IMR-90 (cell line): ENCODE measurements at regions not wholly inside any gene's neighbourhood (a gene's known extent, or its start where the extent isn't known, plus 50 kb on each side); places are given as distances from the start of the nearest gene placed in this dataset.

Source experiments
- ATAC-seq: fragments of 200-7000 bp; cut with Tn5 transposase; 2 replicates; pipeline ENCODE4 v1.9.1; 2020; ENCODE audit warnings: low read depth, mild to moderate bottlenecking, moderate library complexity
- BruUV-seq: library from RNA; stranded (reverse); fragments of 400-500 nt; replicated peaks from 2 replicates; lab custom pipeline; 2021; lab: Mats Ljungman, UMichigan
- CTCF ChIA-PET: fragments of 300-600 bp; formaldehyde crosslinking; extraction: SDS; loops from one replicate; lab custom pipeline; 2021; ENCODE audit warnings: antibody characterized with exemption; lab: Yijun Ruan, JAX
- POLR2A ChIA-PET: fragments of 300-600 bp; sonication (Branson Sonifier 250); formaldehyde crosslinking; loops from one replicate; lab custom pipeline; 2022; ENCODE audit warnings: antibody characterized with exemption; ENCODE audit not compliant: unreplicated experiment; lab: Charles Lee
- DNase-seq: peaks from one replicate; pipeline ENCODE4 v3.0.0; 2013
- H2AFZ ChIP-seq: replicated peaks from 2 replicates; pipeline ENCODE3; 2013; ENCODE audit warnings: low read length, mild to moderate bottlenecking; ENCODE audit not compliant: poor library complexity
- H2AK5ac ChIP-seq: 2 replicates; pipeline ENCODE4 v1.6.1; 2013; ENCODE audit warnings: low read depth, low read length, inconsistent platforms
- H2AK9ac ChIP-seq: replicated peaks from 2 replicates; pipeline ENCODE3; 2013; ENCODE audit warnings: mild to moderate bottlenecking, low read depth, low read length, moderate library complexity; ENCODE audit not compliant: poor library complexity
- H2BK120ac ChIP-seq: 2 replicates; pipeline ENCODE4 v1.6.1; 2013; ENCODE audit warnings: low read depth, low read length, inconsistent platforms
- H2BK15ac ChIP-seq: 3 replicates; pipeline ENCODE4 v1.6.1; 2013; ENCODE audit warnings: low read depth, low read length, inconsistent platforms
- H2BK20ac ChIP-seq: 2 replicates; pipeline ENCODE4 v1.6.1; 2013; ENCODE audit warnings: low read depth, mild to moderate bottlenecking, inconsistent platforms, low read length, moderate library complexity
- H2BK5ac ChIP-seq: 2 replicates; pipeline ENCODE4 v1.6.1; 2013; ENCODE audit warnings: mild to moderate bottlenecking, low read depth, low read length, inconsistent platforms; ENCODE audit not compliant: poor library complexity, severe bottlenecking
- H3K14ac ChIP-seq: replicated peaks from 2 replicates; pipeline ENCODE4 v1.6.1; 2013; ENCODE audit warnings: low read depth, low read length, inconsistent platforms
- H3K18ac ChIP-seq: 2 replicates; pipeline ENCODE4 v1.6.1; 2013; ENCODE audit warnings: low read depth, low read length, control low read depth
- H3K23ac ChIP-seq: 2 replicates; pipeline ENCODE4 v1.6.1; 2013; ENCODE audit warnings: low read depth, low read length, inconsistent platforms
- H3K27ac ChIP-seq: 2 replicates; pipeline ENCODE4 v1.5.1; 2013; ENCODE audit warnings: mild to moderate bottlenecking, control low read depth, low read length; ENCODE audit not compliant: insufficient read depth
- H3K27me3 ChIP-seq: 2 replicates; pipeline ENCODE4 v1.6.1; 2013; ENCODE audit warnings: low read length; ENCODE audit not compliant: control insufficient read depth, insufficient read depth
- H3K36me3 ChIP-seq: 2 replicates; pipeline ENCODE4 v1.6.1; 2013; ENCODE audit warnings: low read length, mixed read lengths; ENCODE audit not compliant: control insufficient read depth, insufficient read depth
- H3K4ac ChIP-seq: 2 replicates; pipeline ENCODE4 v1.6.1; 2013; ENCODE audit warnings: low read depth, low read length, inconsistent platforms
- H3K4me1 ChIP-seq: 2 replicates; pipeline ENCODE4 v1.6.1; 2013; ENCODE audit warnings: low read length, mixed read lengths; ENCODE audit not compliant: control insufficient read depth, insufficient read depth
- H3K4me2 ChIP-seq: 2 replicates; pipeline ENCODE4 v1.6.1; 2013; ENCODE audit warnings: low read depth, mild to moderate bottlenecking, control low read depth, low read length, moderate library complexity
- H3K4me3 ChIP-seq: 2 replicates; pipeline ENCODE4 v1.5.1; 2013; ENCODE audit warnings: low read depth, mild to moderate bottlenecking, control low read depth, low read length, moderate library complexity; ENCODE audit not compliant: insufficient read depth
- H3K56ac ChIP-seq: 2 replicates; pipeline ENCODE4 v1.6.1; 2013; ENCODE audit warnings: low read length, inconsistent platforms; ENCODE audit not compliant: insufficient read depth; ENCODE audit errors: extremely low read depth
- H3K79me1 ChIP-seq, 2 experiments: 2 replicates each; pipeline ENCODE4 v1.6.1; 2013; ENCODE audit warnings: low read length in 2 of 2, inconsistent platforms in 1 of 2, low read depth in 1 of 2
- H3K9ac ChIP-seq: 2 replicates; pipeline ENCODE4 v1.6.1; 2013; ENCODE audit warnings: low read depth, low read length, control low read depth
- H3K9me1 ChIP-seq: 2 replicates; pipeline ENCODE4 v1.6.1; 2013; ENCODE audit warnings: low read length, inconsistent platforms; ENCODE audit not compliant: insufficient read depth
- H3K9me3 ChIP-seq: 2 replicates; pipeline ENCODE4 v1.6.1; 2013; ENCODE audit warnings: low read length; ENCODE audit not compliant: control insufficient read depth, insufficient read depth
- H4K20me1 ChIP-seq: 2 replicates; pipeline ENCODE4 v1.6.1; 2013; ENCODE audit warnings: low read length, inconsistent platforms; ENCODE audit not compliant: insufficient read depth
- H4K5ac ChIP-seq: 2 replicates; pipeline ENCODE4 v1.6.1; 2013; ENCODE audit warnings: mild to moderate bottlenecking, low read depth, low read length, control low read depth
- H4K8ac ChIP-seq, 2 experiments: 2 replicates each; pipeline ENCODE4 v1.6.1; 2013; ENCODE audit warnings: low read depth in 2 of 2, low read length in 2 of 2, control low read depth in 1 of 2, inconsistent platforms in 1 of 2
- H4K91ac ChIP-seq: 2 replicates; pipeline ENCODE4 v1.6.1; 2013; ENCODE audit warnings: low read depth, low read length, inconsistent platforms; ENCODE audit not compliant: insufficient read depth
- BHLHE40 ChIP-seq: fragments of 150-350 bp; IDR thresholded peaks from 2 replicates; pipeline ENCODE4 v1.6.1; 2016; ENCODE audit warnings: mild to moderate bottlenecking, low read depth, low read length
- CEBPB ChIP-seq: IDR thresholded peaks from 2 replicates; pipeline ENCODE4 v1.6.1; 2012; ENCODE audit warnings: low read depth, low read length, improper control_type of control experiment
- CHD1 ChIP-seq: IDR thresholded peaks from 2 replicates; pipeline ENCODE4 v1.6.1; 2012; ENCODE audit warnings: low read depth, low read length, improper control_type of control experiment
- FOS ChIP-seq: fragments of 150-350 bp; IDR thresholded peaks from 2 replicates; pipeline ENCODE4 v1.6.1; 2016; ENCODE audit warnings: low read depth, low read length
- MAFK ChIP-seq: IDR thresholded peaks from 2 replicates; pipeline ENCODE4 v1.6.1; 2012; ENCODE audit warnings: low read depth, low read length, improper control_type of control experiment
- MAZ ChIP-seq: IDR thresholded peaks from 2 replicates; pipeline ENCODE4 v1.6.1; 2012; ENCODE audit warnings: low read depth, mild to moderate bottlenecking, low read length, improper control_type of control experiment, moderate library complexity, borderline replicate concordance
- MXI1 ChIP-seq: IDR thresholded peaks from 2 replicates; pipeline ENCODE4 v1.6.1; 2012; ENCODE audit warnings: low read depth, mild to moderate bottlenecking, low read length, moderate library complexity, borderline replicate concordance
- NFE2L2 ChIP-seq: fragments of 150-350 bp; IDR thresholded peaks from 2 replicates; pipeline ENCODE4 v1.6.1; 2016; ENCODE audit warnings: low read depth, mild to moderate bottlenecking, low read length
- POLR2A ChIP-seq: IDR thresholded peaks from 2 replicates; pipeline ENCODE4 v1.6.1; 2012; ENCODE audit warnings: mild to moderate bottlenecking, low read depth, low read length
- RAD21 ChIP-seq: IDR thresholded peaks from 2 replicates; pipeline ENCODE4 v1.6.1; 2012; ENCODE audit warnings: low read length, improper control_type of control experiment
- RCOR1 ChIP-seq: IDR thresholded peaks from 2 replicates; pipeline ENCODE4 v1.6.1; 2012; ENCODE audit warnings: mild to moderate bottlenecking, low read length, improper control_type of control experiment; ENCODE audit not compliant: insufficient replicate concordance
- RFX5 ChIP-seq: IDR thresholded peaks from 2 replicates; pipeline ENCODE4 v1.8.0; 2012; ENCODE audit warnings: low read depth, mild to moderate bottlenecking, low read length, moderate library complexity
- SMC3 ChIP-seq: fragments of 150-350 bp; IDR thresholded peaks from 2 replicates; pipeline ENCODE4 v1.6.1; 2016; ENCODE audit warnings: low read depth, mild to moderate bottlenecking, antibody characterized with exemption, low read length, moderate library complexity
- WGBS, 2 experiments: methylation state at CpG; one replicate each; pipeline versions ENCODE4 v1.1.5 to v1.1.7; 2013; ENCODE audit warnings: missing lambda C conversion rate in 2 of 2; ENCODE audit not compliant: insufficient read length in 1 of 2; ENCODE audit errors: extremely low coverage in 2 of 2; 5-methylcytosine and 5-hydroxymethylcytosine counted together
- dilution Hi-C: fragments of 300-500 bp; cut with HindIII; formaldehyde crosslinking; loops from one replicate; pipeline ENCODE4 v1.14.3; 2018; ENCODE audit warnings: low sequenced_read_pairs; ENCODE audit not compliant: unreplicated experiment
- in situ Hi-C: fragments of 300-500 bp; cut with MboI; formaldehyde crosslinking; loops from 3 replicates; pipeline ENCODE4 v1.14.3; 2019; ENCODE audit warnings: low sequenced_read_pairs, inconsistent platforms, mixed read lengths
- intact Hi-C: fragments of 100-400 bp; cut with micrococcal nuclease; formaldehyde crosslinking; loops from 2 replicates; pipeline ENCODE4 v1.10.0; 2022
- TF ChIP-seq, protein P1 (sequence below): fragments of 150-350 bp; IDR thresholded peaks from 2 replicates; pipeline ENCODE4 v1.6.1; 2016; ENCODE audit warnings: low read depth, mild to moderate bottlenecking, low read length, moderate library complexity, borderline replicate concordance
- TF ChIP-seq, protein P2 (sequence below): fragments of 150-350 bp; IDR thresholded peaks from 2 replicates; pipeline ENCODE4 v1.6.1; 2017; ENCODE audit warnings: mild to moderate bottlenecking, antibody characterized with exemption, low read length, low read depth
- TF ChIP-seq, protein P3 (sequence below): conservative IDR thresholded peaks from 2 replicates; pipeline ENCODE4 v1.5.1; 2012; ENCODE audit warnings: mild to moderate bottlenecking, low read depth, low read length, improper control_type of control experiment

DNA sequence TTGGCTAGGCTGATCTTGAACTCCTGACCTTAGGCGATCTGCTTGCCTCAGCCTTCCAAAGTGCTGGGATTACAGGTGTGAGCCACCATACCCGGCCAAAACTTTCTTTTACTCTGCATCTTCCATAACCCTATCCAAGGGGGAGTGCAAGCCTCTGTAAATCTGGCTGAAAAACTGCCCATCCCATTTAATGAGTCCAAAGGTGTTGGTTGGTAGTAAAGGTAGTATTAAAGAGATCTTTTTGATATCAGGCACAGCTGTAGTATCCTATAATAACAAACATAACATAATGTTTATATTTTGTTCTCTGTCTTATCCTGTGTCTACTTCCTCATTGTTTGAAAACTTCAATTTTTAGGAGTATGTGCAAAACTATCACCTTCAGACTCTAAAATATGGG, 559.8 kb upstream of the ATXN8OS start:
- CTCF ChIA-PET = no interaction called here
- Histone ChIP-seq H2AK5ac (no peak overlapping the region), H3K4me2 (no peak overlapping the region), H2BK15ac (no peak overlapping the region), H3K9me3 (peaks cover 7% of the 10 kb centered on the region), H3K36me3 (no peaks in the 10 kb centered on the region), H3K23ac (no peak overlapping the region), H4K20me1 (no peaks in the 10 kb centered on the region), H3K27ac (no peak overlapping the region), H3K27me3 (no peaks in the 10 kb centered on the region), H4K8ac (no peak overlapping the region), H2AK9ac (no peak overlapping the region), H3K4ac (no peak overlapping the region), H3K4me3 (no peak overlapping the region), H2AFZ (no peak overlapping the region), H2BK5ac (no peak overlapping the region), H3K79me1 (no peaks in the 10 kb centered on the region), H3K56ac (no peak overlapping the region), H3K9me1 (no peaks in the 10 kb centered on the region), H3K9ac (no peak overlapping the region), H4K91ac (no peak overlapping the region), H2BK20ac (no peak overlapping the region), H3K14ac (no peak overlapping the region), H4K5ac (no peak overlapping the region), H3K18ac (no peak overlapping the region), H2BK120ac (no peak overlapping the region), H3K4me1 (no peaks in the 10 kb centered on the region)
- dilution Hi-C loops (no loop called here), in situ Hi-C loops (no loop called here), intact Hi-C loops (no loop called here)
- no peak for ATAC-seq
- BruUV-seq = no TSS peak
- TF ChIP-seq RFX5 (no peak), POLR2A (no peak), RCOR1 (no peak), RAD21 (no peak), CEBPB (no peak), BHLHE40 (no peak), FOS (no peak), NFE2L2 (no peak), CHD1 (no peak), MAZ (no peak), SMC3 (no peak), MAFK (no peak), MXI1 (no peak)
- TF ChIP-seq, protein P1, sequence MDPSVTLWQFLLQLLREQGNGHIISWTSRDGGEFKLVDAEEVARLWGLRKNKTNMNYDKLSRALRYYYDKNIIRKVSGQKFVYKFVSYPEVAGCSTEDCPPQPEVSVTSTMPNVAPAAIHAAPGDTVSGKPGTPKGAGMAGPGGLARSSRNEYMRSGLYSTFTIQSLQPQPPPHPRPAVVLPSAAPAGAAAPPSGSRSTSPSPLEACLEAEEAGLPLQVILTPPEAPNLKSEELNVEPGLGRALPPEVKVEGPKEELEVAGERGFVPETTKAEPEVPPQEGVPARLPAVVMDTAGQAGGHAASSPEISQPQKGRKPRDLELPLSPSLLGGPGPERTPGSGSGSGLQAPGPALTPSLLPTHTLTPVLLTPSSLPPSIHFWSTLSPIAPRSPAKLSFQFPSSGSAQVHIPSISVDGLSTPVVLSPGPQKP = no peak
- TF ChIP-seq, protein P2, sequence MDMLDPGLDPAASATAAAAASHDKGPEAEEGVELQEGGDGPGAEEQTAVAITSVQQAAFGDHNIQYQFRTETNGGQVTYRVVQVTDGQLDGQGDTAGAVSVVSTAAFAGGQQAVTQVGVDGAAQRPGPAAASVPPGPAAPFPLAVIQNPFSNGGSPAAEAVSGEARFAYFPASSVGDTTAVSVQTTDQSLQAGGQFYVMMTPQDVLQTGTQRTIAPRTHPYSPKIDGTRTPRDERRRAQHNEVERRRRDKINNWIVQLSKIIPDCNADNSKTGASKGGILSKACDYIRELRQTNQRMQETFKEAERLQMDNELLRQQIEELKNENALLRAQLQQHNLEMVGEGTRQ = no peak
- TF ChIP-seq, protein P3, sequence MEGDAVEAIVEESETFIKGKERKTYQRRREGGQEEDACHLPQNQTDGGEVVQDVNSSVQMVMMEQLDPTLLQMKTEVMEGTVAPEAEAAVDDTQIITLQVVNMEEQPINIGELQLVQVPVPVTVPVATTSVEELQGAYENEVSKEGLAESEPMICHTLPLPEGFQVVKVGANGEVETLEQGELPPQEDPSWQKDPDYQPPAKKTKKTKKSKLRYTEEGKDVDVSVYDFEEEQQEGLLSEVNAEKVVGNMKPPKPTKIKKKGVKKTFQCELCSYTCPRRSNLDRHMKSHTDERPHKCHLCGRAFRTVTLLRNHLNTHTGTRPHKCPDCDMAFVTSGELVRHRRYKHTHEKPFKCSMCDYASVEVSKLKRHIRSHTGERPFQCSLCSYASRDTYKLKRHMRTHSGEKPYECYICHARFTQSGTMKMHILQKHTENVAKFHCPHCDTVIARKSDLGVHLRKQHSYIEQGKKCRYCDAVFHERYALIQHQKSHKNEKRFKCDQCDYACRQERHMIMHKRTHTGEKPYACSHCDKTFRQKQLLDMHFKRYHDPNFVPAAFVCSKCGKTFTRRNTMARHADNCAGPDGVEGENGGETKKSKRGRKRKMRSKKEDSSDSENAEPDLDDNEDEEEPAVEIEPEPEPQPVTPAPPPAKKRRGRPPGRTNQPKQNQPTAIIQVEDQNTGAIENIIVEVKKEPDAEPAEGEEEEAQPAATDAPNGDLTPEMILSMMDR = no peak
- WGBS, 2 experiments = no CpG with 5 or more reads among the region's 2 CpGs
- POLR2A ChIA-PET = no interaction called here
- DNase-seq = no peak
